GM12875 (cell line): ENCODE measurements at regions not wholly inside any gene's neighbourhood (a gene's known extent, or its start where the extent isn't known, plus 50 kb on each side); places are given as distances from the start of the nearest gene placed in this dataset.

Experiments used
- H3K4me3 ChIP-seq: one replicate; pipeline ENCODE4 v1.5.1; 2011; ENCODE audit warnings: low read depth, low read length, control low read depth
- TF ChIP-seq, protein P1 (sequence below): IDR thresholded peaks from 2 replicates; pipeline ENCODE4 v1.5.1; 2011; ENCODE audit warnings: low read depth, mild to moderate bottlenecking, control low read depth, inconsistent platforms, low read length, moderate library complexity, borderline replicate concordance; ENCODE audit not compliant: insufficient read depth

DNA sequence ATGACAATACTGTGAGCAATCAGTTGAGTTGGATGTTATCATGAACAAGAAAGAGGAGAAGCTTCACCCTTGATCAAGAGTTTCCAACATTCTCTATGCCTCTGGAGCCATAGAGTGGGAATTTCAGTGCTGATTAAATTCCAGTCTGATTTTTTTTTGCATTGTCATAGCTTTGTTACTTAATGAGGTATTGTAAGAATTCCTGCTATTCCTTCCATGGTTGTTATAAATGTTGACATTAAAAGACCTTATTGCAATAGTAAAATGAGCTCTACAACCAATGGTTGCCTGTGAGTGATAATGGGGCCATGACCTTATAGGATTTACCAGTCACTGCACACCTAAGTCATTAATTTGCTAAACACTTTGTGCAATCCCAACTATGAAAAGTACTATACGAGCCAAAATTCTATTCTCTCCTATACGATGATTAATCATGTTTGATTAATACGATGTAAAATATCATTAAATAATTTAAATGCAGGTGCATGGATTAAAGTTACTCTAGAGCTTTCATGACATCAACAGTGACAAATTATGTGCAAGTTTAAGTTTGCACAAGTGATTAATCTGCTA lies 353.2 kb upstream of the KLF6 start:
- no peak overlapping the region for H3K4me3 ChIP-seq
- TF ChIP-seq, protein P1, sequence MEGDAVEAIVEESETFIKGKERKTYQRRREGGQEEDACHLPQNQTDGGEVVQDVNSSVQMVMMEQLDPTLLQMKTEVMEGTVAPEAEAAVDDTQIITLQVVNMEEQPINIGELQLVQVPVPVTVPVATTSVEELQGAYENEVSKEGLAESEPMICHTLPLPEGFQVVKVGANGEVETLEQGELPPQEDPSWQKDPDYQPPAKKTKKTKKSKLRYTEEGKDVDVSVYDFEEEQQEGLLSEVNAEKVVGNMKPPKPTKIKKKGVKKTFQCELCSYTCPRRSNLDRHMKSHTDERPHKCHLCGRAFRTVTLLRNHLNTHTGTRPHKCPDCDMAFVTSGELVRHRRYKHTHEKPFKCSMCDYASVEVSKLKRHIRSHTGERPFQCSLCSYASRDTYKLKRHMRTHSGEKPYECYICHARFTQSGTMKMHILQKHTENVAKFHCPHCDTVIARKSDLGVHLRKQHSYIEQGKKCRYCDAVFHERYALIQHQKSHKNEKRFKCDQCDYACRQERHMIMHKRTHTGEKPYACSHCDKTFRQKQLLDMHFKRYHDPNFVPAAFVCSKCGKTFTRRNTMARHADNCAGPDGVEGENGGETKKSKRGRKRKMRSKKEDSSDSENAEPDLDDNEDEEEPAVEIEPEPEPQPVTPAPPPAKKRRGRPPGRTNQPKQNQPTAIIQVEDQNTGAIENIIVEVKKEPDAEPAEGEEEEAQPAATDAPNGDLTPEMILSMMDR = no peak

DNA sequence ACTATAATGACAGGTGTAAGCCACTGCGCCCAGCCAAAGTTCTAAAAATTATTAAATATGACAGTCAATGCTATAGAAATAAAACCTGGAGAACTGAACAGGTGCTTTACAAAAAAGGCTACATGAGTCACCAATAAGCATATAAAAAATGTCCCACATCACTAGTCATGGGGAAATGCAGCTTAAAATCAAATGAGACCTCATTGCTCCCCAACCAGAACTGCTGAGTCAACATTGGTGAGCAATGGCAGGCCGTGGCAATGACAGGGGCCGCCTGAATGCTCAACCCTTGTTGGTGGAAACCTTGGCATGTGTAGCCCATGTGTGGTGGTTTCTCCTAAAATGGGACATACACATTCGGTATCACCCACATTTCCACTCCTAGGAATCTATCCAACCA lies 352.3 kb upstream of the KLF6 start:
- TF ChIP-seq, protein P1 = no peak
- H3K4me3 ChIP-seq = no peak overlapping the region

DNA sequence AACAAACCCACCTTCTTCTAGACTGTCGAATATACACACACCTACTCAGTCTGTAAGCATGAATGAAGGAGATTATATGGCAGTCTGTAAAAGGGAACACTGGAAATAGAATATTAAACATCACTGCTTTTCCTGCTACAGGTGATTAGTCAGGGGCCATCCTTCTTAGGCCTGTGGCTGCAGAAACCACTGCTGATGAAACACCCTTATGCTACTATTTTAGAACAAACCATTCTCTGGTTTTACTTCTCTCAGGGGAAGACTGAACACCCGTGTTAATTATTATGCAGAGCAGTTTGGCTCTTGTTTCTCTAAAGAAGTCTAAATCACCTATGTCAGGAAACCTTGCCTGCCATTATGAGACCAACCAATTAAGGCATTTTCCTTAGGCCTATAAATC lies 351.1 kb upstream of the KLF6 start:
- no peak overlapping the region for H3K4me3 ChIP-seq
- TF ChIP-seq, protein P1 = no peak

DNA sequence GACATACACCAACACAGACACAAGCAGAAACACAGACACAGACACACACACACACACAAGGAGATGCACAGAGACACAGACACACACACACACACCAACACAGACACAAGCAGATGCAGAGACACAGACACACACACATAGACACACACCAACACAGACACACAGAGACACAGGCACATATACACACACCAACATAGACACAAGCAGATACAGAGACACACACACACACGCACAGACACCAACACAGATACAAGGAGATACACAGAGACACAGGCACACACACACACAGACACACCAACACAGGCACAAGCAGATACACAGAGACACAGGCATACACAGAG lies 347.2 kb upstream of the KLF6 start:
- TF ChIP-seq, protein P1 = no peak
- H3K4me3 ChIP-seq = no peak overlapping the region

DNA sequence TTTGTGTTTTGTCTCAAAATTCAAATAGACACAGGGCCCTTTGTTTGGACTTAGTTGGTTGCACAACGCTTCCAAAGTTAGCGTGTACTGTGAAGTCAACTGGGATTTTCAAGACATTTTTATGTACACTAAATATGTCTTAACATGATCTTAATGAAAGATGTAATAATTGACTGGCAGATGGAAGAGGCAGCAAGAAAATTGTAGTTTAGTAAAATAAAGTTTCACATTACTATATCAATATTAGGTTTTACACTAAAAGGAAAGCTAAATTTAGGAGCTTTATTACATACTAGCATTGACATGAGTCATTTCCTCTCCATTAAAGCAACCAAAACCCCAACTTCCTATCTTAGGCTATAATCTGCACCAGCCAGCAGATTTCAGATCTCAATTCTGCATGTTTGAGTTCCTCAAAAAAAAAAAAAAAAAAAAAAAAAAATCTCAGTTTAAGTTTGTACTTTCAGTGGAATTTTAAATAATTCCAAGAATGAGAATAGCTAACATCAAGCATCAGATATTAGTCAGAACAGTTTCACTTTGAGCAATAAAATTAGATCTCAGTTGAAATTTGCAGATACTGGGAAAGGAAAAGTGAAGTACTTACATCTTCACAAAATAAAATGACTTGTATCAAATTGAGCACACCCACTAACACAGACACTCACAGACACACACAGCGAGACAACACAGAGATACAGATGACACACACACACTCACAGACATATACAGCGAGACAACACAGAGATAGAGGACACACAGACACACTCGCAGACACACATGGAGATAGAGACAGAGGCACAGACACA lies 346.6 kb upstream of the KLF6 start:
- TF ChIP-seq, protein P1 = no peak
- no peak overlapping the region for H3K4me3 ChIP-seq

DNA sequence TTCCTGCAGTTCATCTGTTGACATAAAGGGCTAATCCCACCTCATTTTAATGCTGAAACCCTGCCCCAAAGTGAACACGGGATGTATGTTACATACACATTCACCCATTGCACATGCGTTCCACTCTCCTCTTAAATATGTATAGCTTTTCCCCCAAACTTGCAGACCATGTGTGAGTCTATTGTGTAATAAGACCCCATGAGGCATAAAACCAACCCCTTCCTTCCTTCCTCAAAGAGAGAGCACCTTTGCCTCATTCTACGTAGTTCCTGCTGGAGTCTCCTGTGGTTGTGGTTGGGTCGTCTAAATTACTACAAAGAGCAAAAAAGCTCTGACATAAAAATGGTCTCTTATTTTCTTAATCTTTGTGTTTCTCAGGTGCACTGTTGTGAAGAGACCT lies 345.7 kb upstream of the KLF6 start:
- TF ChIP-seq, protein P1 = no peak
- H3K4me3 ChIP-seq = no peak overlapping the region

DNA sequence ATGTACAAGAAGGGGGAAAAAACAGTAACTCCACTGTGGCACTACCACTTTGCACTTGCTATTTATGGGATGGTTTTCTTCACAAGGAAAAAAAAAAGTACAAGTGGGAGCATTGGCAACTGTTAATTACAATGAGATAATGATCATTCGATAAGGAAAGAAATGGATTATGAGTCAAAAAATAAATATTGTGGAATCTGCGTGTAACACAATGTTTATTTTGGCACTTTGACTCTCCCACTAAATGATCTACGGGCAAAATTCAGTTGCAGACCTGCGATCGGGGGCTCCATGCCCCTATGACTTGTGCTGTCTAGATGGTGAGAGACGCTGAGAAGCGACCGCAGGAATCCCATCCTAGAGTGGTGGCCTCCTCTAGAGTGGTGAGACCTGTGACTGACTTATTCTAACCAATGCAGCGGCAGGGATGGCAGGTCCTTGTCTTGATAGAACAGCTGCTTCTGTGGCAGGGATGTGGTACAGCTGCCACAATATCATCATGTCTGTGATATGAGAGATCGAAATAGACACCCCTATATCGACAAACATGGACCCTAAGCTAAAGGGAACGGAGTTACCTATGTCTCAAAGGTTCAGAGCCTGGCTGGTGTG lies 345.0 kb upstream of the KLF6 start:
- H3K4me3 ChIP-seq = no peak overlapping the region
- TF ChIP-seq, protein P1 = no peak
